ENCODE measurements at regions not wholly inside any gene's neighbourhood (a gene's known extent, or its start where the extent isn't known, plus 50 kb on each side); places are given as distances from the start of the nearest gene placed in this dataset.
A peak's percentile ranks its signal among the peaks of the same experiment; 100 is the strongest.
"Not testable (repeated sequence)": the region's sequence is repeated elsewhere in the genome, so short reads cannot be mapped to it uniquely, and the experiment has no call there.

DNA sequence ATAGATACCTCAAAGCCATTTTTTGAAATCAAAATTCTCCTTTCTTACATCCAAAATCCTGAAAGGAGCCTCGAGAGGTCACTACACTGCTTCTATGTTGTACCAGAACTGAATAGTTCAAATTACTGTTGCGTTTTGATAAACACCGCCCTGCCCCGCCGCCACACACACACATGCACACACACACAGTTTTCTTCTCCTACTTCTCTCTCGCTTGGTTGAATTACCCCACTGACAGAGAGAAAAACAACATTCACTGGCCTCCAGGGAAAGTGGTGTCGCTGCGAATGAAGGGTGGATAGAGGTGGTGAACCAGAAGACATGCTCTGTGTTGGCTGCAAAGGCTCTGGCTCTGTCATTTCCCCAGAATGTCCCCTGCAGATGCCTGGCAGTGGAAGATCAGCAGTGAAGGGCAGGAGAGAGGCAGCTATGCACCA, 183.4 kb upstream of the RFC3 start:
- no peak for DNase-seq

DNA sequence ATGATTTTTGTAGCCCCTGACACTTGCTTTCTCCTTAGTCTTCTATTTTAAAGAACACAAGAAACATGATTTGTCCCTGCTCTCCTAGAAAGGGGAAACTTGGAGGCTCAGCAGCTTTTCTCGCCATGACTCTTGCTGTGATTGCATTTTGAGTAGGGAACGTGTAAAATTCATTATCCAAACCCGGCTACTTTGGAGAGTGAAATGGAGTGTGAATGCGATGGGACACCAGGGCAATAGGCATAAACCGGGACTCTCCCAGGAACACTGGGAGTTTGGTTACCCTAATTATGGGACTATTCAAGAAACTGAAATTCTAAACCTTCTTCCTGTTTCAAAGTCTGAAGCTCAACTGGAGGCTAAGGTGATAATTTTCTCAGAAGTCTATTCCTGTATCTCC, 181.7 kb upstream of the RFC3 start:
- DNase-seq, result no peak

DNA sequence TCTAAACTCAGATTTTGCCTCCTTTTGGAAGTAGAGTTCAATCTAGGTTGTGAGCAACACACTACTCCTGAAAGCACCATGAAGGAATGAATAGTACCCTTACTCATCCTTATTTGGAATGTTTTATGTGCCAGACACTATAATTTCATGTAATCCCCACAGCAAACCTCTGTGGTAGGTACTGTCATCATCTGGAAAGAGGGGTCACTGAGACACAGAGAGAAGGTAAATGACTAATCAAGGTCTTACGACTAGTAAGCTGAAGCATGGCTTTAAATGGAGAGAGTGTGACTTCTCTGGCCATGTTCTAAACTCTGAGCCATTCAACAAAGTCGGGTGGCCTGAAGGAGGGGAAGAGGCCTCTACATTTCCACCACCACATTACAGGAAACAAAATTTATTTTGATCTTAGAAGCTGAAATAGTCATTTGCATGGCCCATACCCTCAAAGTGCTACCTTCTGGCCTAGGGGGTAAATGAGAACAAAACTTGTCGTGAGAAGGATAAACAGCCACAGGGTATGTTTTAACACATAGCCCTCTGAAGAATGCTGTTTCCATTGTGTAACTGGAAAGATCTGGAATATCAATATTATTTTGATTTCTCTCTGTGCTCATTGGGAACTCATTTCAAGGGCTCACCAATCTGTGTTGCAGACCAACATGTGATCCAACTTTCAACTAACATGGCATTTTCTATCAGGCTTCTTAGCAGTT, 180.8 kb upstream of the RFC3 start:
- no peak for DNase-seq

DNA sequence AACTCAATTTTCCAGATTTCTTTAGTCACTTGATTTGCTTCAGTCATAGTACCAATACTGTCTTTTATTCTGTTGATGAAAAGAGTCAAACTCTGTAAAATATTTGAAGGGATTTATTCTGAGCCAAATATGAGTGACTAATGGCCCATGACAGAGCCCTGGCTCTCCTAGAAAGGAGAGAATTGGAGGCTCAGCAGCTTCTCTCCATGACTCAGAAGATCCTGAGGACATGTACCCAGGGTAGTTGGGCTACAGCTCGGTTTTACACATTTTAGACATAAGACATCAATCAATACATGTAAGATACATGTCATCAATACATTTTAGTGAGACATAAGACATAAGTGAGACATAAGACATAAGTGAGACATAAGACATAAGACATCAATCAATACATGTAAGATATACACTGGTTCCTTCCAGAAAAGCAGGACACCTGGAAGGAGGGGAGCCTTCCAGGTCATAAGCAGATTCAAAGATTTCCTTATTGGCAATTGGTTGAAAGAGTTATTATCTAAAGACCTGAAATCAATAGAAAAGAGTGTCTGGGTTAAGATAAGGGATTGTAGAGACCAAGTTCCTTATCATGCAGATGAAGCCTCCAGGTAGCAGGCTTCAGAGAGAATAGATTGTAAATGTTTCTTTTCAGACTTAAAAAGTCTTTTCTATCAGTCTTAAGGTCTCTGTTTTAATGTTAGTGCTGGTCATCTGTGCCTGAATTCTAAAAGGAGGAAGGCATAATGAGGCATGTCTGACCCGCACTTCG, 179.8 kb upstream of the RFC3 start:
- DNase-seq, result no peak

DNA sequence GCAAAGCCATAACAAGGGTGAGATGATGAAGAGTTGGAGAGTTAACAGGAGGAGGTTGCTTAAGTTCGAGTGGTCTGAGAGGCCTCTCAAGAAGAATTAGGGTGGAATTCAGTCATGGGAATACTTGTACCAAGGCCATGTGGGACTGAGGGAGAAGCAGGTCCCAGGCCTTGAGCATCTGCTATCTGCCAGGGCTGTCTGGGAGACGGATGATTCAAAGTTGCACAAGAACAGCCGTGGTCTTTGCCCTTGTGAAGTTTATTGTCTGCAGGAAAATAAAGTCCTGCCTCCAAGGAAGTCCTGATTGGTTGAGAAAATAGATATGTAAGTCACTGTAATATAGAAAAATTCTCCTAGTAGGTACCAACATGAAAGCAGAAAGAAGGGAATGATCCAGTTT, 178.8 kb upstream of the RFC3 start:
- DNase-seq, result no peak

DNA sequence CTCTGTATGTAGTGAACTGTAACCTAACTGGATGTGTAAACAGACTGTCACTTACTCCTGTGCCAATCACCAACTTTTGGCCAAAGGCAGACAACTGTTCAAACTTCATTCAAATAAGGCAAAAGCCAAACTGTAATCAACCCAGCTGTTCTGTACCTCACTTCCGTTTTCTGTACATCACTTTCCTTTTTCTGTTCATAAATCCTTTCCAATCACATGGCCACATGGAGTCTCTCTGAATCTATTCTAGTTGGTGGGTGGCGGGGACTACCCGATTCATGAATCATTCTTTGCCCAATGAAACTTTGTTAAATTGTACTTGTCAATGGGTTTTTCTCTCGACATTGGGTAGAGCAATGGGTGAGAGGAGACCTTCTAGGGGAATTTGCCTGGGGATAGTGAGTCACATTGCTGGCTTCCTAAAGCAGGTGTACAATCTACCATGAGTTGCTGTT, 178.3 kb upstream of the RFC3 start:
- DNase-seq, result no peak

DNA sequence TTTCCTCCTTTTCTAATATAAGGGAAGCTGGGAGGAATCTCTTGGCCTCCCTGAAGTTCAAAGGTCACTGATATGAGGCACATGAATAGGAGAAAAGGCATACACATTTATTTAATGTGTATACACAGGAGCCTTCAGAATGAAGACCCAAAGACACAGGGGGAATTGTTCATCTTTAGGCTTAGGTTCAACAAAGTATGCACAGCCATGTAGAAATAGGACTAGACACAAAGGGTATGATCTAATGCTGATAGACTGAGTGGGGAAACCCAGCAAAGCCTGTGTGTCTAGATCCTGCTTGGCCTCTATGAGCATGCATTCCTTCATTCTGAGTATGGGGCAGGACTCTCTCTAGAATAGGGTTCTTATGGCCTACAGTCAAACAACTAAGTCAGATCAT, 177.1 kb upstream of the RFC3 start:
- no peak for DNase-seq

DNA sequence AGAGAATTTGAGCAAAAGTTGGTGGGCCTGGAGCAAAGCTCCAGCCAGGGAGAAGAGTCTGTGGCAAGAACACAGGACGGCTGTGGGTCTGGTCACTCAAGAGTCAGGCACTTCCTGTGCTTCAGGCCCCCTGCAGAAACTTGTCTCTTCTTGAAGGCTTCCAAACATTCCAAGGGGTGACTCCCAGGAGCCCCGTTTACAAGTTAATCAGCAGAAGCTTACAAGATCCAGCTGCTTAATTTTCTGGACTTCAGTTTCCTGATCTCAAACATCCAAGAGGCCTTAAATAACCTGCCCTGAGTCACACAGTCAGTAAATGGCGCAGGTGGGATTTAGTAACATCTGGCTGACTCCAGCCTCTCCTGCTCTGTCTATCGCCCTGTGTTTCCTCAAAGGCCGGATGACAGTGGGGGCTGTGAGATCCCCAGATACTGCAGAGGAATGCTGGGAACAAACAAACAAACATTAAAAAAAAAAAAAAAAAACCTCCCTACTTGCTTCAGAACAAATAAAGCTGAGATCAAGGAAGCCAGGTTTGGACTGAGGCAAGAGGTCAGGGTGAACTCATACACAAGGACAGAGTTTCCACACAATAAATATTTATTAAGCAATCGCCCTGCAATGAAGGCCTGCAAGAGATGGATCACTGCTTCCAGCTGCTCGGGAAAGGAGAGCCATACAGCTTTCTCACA, 175.4 kb upstream of the RFC3 start:
- DNase-seq, result peak; percentile 64 to 67

DNA sequence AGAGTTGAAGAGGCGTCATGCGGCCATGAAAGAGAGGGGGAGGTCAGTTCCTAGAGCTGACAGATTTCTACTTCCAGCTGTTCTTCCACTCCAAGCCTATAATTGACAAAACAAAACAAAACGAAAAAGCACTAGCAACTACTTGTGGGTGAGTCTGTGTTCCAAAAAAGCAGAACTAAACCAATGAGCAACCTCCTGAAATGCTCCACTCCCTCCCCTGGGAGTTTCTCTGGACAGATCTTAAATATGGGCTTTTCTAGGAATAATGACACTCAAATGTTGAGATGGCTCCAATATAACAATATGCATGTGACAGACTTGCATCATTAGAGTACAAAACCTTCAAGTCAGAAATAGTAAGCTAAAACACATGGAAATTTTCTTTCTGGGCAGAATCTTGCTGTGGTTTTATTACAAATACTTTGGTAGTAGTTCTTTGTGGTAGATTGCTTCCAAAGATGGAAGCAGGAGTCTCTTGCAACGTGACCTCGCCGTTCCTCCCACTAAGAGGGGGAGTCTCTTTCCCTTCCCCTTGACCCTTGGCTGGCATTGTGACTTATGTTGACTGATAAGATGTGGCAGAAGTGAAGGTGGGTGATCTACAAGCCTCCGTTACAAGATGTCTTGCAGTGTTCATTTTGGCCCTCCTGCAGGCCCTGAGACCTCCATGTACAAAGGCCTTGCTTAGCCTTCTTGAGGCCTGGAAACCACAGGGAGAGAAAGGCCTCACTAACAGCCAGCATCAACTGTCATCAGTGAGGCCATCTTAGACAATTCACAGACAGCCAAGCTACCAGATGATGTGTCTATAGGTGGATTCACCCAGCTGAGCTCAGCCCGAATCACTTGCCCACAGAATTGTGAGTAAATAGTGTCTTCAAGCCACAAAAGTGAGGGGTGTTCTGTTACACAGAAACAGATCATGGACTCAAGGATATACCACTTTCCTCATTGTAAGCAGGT, 173.1 kb upstream of the RFC3 start:
- DNase-seq, result peak; percentile 59 to 70

DNA sequence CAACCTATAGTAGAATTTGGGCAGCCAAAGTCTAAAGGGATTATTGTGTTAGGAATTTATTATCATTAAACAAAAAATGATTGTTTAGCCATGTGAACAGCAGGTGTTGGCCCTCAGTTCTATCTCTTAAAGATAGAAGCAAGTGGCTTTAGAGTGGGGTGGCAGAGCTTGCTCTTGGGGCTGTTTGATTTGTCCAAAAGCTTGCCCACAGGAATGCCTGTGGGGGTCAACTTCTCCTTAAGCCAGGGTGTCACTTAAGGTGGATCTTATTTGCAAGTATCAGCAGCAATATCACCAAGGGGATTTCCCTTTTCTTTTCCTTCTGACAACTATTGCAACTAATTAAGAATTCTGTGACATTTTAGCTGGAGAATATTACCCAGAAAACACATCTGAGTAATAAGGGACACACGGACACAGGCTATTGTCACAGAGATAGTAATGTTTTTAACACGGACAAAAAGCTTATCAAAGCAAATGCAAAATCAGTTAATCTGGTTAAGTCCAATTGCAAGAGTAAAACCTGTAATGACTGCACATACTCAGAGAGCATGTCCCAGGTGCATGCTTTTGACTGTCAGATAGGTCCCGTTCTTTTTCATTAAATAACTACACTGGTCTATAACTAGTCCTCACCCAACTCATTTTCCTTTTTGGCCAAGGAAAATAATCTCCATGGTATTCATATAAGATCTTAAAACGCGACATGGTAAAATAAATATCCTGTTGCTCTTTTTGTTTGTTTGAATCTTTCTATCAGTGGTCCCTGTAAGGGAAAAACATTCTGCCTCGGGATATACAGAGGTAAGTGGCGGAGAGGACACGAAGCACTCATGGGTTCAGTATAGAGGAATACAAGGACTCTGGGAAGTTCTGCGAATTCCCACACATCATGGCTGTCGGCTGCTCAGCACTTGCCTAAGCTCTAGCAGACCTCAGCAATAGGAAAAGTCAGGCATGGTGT, 172.1 kb upstream of the RFC3 start:
- no peak for DNase-seq

DNA sequence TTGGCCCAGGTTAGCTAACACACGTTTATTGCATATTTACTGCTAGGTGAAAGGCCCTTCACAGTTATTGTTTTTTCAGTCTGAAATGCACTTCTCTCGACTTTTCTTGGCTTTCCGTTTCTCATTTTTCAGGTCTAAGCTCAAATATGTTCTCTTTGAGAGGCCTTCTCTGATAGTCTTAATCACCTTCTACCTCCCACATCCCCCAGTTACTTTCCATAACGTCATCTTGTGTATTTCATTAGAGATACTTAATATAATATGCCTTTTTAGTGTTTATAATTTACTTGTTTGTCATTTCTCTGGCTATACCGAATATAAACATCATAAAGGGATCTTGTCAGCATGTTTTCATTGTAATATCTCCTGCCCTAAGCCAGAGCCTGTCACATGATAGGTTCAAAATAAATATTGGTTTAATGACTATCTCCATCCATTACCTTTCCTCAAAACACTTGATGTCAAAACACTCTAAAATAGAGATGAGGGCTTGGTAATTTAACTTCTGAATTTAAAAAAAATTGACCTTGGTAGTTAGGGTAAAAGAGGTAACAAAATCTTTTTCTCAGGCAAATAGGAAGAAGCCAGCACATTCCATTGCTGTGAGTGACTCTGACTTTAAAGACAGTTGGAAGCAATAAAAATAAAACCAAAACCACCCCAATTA, 168.6 kb upstream of the RFC3 start:
- DNase-seq, result no peak

DNA sequence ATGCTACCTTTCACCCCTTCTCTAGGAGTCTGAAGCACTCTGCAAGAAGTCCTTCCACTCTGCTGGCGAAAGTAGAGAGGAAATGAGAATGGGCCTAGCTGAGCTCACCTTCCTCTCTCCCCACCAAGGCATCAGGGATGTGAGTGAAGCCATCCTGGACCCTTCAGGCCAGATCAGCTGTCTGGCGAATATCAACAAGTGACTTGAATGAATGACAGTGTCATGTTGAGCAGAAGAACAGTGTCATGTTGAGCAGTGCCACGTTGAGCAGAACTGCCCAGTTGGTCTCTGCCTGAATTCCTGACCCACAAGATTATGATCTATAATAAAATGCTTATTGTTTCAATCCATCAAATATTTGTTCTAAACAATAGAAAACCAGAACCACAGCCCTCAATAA, 166.2 kb upstream of the RFC3 start:
- DNase-seq, result no peak

DNA sequence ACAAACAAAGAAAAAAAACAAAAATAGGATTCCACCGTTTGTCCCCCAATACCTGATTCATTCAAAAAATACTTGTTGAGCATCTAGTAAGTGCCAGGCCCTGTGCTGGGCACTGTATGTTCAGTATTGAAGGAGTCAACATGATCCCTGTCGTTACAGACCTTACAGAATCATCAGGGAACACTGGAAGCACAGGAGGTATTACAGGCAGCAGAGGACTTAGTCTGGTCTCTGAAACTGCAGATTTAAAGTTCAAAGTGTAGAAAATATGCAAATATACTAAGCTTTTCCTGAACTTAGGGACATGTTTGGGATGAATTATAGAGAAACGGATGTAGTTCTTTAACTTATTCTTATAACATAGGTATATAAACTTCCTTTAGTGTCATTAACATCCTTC, 160.7 kb upstream of the RFC3 start:
- DNase-seq, result no peak

DNA sequence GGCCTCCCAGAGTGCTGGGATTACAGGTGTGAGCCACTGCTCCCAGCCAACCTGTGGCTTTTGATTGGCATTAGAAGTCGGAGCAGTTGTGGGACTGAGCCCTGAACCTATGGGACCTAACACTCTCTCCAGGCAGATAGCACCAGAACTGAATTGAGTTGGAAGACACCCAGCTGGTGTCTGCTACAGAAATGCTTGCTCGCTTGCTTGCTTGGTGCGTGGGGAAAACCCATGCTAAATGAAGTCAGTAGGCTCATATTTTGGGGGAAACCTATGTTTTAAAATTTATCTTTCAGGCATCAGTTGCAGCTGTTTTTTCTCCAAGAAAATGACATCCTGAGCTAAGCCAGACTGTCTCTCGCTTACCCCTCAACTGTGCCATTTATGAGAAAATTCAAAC, 158.5 kb upstream of the RFC3 start:
- no peak for DNase-seq

DNA sequence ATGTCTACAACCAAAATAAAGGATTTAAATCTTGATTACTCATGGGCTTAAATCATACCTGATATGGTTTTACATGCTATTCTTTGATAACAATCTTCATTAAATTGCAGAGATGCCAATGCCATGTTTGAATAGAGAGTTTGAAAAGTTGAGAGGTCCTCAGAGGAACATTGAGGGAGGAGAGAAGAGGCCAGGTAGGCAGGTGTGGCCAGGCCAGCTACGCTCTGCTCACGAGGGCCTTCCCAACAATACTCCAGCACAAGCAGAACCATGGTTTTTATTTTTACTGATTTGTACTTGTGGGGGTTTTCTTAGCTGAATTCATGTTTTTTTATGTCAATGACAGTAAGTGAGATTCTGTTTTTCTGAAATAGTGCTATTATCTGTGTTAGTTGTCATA, 158.1 kb upstream of the RFC3 start:
- no peak for DNase-seq

DNA sequence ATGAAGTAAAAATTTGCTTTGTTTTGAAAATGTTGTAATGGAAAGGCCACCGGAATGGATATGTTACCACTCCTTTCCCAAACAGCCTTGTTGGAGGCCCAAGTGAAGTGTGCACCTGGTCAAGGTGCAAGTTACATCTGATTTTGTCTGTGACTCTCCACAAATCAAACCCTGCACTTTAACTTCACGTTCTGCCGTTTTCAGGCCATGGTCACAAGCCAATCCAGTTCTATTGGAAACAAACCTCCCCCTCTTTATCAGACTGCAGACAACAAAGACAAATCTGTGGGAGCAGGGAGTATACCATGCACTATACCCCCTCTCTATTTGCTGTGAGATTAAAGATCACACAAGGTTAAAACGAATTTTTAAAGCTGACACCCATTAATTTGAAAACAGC, 155.6 kb upstream of the RFC3 start:
- no peak for DNase-seq

DNA sequence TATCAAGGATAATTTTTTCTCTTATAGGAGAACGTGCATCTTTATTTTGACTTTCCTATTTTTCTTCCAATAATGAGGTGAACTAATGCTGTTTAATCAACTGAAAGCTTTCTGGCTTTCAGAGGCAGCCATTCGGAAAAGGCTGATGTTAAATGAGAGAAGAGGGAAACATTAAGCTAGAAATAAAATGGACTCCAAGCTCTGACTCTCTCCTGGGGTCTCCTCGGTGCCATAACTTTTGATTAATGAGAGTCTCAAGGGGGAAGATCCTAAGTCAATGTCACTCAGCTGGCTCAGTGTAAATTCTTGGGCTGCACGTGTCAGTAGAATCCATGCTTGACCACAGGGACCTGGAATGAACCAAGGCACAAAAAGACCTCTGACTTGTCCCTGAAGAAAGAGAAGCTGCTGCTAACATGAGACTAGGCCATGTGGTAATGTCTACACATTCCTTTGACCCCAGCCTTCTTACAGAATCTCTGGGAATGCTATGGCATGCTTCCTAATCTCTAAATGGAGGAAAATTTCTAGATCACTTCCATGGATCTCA, 152.2 kb upstream of the RFC3 start:
- DNase-seq, result no peak

DNA sequence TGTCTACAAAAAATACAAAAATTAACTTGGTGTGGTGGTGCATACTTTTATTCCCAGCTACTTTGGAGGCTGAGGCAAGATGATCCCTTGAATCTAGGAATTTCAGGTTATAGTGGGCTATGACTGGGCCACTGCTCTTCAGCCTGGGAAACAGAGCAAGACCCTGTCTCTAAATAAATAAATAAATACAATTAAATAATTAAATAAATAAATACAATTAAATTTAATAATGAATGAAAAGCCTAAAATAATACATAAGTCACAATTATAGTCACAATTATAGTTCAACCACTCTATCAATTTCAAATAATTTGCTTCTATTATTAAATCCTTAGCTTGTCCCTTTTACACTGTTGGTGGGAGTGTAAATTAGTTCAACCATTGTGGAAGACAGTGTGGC, 146.4 kb upstream of the RFC3 start:
- DNase-seq, result no peak

DNA sequence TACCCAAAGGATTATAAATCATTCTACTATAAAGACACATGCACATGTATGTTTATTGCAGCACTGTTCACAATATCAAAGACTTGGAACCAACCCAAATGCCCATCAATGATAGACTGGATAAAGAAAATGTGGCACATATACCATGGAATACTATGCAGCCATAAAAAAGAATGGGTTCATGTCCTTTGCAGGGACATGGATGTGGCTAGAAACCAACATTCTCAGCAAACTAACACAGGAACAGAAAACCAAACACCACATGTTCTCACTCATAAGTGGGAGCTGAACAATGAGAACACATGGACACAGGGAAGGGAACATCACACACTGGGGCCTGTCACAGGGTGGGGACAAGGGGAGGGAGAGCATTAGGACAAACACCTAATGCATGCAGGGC, 145.9 kb upstream of the RFC3 start:
- not testable (repeated sequence) for DNase-seq
